ENCODE measurements at regions not wholly inside any gene's neighbourhood (a gene's known extent, or its start where the extent isn't known, plus 50 kb on each side); places are given as distances from the start of the nearest gene placed in this dataset.

DNA sequence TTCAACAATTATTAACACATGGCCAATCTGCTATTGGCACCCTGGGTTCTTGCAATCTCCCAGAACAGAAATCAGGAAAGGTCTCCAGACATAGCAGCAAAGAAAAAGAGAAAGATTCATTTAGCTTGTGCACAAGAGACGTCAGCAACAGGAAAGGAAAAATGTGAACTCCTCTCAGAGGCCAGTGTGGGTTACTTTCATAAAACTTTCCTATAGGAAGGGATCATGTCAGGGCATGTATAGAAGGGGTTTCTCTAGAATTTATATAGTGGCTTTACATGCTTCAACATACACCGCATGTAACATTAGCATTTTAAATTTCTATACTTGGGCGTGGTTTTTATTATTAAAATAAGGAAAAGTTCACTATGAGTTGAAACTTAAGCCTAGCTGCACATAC is 725.1 kb downstream of the SORCS1 start (continued):
- TF ChIP-seq, protein P1, sequence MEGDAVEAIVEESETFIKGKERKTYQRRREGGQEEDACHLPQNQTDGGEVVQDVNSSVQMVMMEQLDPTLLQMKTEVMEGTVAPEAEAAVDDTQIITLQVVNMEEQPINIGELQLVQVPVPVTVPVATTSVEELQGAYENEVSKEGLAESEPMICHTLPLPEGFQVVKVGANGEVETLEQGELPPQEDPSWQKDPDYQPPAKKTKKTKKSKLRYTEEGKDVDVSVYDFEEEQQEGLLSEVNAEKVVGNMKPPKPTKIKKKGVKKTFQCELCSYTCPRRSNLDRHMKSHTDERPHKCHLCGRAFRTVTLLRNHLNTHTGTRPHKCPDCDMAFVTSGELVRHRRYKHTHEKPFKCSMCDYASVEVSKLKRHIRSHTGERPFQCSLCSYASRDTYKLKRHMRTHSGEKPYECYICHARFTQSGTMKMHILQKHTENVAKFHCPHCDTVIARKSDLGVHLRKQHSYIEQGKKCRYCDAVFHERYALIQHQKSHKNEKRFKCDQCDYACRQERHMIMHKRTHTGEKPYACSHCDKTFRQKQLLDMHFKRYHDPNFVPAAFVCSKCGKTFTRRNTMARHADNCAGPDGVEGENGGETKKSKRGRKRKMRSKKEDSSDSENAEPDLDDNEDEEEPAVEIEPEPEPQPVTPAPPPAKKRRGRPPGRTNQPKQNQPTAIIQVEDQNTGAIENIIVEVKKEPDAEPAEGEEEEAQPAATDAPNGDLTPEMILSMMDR (IDR thresholded peaks at IDR 0.05), result no peak
- TF ChIP-seq, protein P2, sequence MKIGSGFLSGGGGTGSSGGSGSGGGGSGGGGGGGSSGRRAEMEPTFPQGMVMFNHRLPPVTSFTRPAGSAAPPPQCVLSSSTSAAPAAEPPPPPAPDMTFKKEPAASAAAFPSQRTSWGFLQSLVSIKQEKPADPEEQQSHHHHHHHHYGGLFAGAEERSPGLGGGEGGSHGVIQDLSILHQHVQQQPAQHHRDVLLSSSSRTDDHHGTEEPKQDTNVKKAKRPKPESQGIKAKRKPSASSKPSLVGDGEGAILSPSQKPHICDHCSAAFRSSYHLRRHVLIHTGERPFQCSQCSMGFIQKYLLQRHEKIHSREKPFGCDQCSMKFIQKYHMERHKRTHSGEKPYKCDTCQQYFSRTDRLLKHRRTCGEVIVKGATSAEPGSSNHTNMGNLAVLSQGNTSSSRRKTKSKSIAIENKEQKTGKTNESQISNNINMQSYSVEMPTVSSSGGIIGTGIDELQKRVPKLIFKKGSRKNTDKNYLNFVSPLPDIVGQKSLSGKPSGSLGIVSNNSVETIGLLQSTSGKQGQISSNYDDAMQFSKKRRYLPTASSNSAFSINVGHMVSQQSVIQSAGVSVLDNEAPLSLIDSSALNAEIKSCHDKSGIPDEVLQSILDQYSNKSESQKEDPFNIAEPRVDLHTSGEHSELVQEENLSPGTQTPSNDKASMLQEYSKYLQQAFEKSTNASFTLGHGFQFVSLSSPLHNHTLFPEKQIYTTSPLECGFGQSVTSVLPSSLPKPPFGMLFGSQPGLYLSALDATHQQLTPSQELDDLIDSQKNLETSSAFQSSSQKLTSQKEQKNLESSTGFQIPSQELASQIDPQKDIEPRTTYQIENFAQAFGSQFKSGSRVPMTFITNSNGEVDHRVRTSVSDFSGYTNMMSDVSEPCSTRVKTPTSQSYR (CRISPR knock-in tag; IDR thresholded peaks at IDR 0.05), result no peak
- no peak for TF ChIP-seq NFE2L1 (CRISPR knock-in tag; IDR thresholded peaks at IDR 0.05)
- TF ChIP-seq ZNF121 (CRISPR knock-in tag; IDR thresholded peaks at IDR 0.05), result no peak

DNA sequence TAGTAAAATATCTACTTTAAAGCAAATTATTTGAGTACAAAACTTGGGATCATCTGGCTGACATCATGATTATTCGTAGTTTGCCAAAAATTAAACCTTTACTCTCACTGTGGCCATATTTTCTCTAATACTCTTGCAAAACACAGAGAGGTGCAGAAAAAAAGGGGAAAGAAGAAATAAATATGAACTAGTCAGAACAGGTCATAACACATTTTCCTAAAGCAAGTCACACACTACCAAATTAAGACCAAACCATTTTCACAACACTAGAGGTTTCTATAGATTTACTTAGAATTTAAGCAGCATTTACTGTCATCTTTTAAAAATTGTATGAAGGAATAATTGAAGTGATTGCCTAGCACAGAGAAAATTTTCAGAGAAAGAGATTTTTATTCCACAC is 726.1 kb downstream of the SORCS1 start:
- CTCF ChIA-PET, result no interaction called here
- POLR2A ChIA-PET, result no interaction called here
- Mint-ChIP-seq H3K4me3 (no peak overlapping the region), H3K27me3 (ENCODE audit: low read depth) (no peaks in the 10 kb centered on the region), H3K27ac (no peak overlapping the region), H3K4me1 (no peaks in the 10 kb centered on the region), H3K9me3 (peaks cover 13% of the 10 kb centered on the region), H3K36me3 (no peaks in the 10 kb centered on the region)
- no peak for ATAC-seq
- no peak for DNase-seq (ENCODE audit: low spot score)
- TF ChIP-seq RORB (CRISPR knock-in tag; IDR thresholded peaks at IDR 0.05), result no peak
- TF ChIP-seq NFE2L1 (CRISPR knock-in tag; IDR thresholded peaks at IDR 0.05), result no peak
- TF ChIP-seq SMAD3 (CRISPR knock-in tag; IDR thresholded peaks at IDR 0.05; ENCODE audit: borderline replicate concordance), result no peak
- no peak for TF ChIP-seq TCF7 (CRISPR knock-in tag; IDR thresholded peaks at IDR 0.05; ENCODE audit: low read depth)
- no peak for TF ChIP-seq ZNF121 (CRISPR knock-in tag; IDR thresholded peaks at IDR 0.05)
- no peak for TF ChIP-seq JAZF1 (CRISPR knock-in tag; IDR thresholded peaks at IDR 0.05)
- no peak for TF ChIP-seq SOX15 (CRISPR knock-in tag; IDR thresholded peaks at IDR 0.05)
- TF ChIP-seq, protein P3, sequence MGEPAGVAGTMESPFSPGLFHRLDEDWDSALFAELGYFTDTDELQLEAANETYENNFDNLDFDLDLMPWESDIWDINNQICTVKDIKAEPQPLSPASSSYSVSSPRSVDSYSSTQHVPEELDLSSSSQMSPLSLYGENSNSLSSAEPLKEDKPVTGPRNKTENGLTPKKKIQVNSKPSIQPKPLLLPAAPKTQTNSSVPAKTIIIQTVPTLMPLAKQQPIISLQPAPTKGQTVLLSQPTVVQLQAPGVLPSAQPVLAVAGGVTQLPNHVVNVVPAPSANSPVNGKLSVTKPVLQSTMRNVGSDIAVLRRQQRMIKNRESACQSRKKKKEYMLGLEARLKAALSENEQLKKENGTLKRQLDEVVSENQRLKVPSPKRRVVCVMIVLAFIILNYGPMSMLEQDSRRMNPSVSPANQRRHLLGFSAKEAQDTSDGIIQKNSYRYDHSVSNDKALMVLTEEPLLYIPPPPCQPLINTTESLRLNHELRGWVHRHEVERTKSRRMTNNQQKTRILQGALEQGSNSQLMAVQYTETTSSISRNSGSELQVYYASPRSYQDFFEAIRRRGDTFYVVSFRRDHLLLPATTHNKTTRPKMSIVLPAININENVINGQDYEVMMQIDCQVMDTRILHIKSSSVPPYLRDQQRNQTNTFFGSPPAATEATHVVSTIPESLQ (CRISPR knock-in tag; IDR thresholded peaks at IDR 0.05), result no peak
- TF ChIP-seq TEAD1 (CRISPR knock-in tag; IDR thresholded peaks at IDR 0.05), result no peak
- TF ChIP-seq OVOL2 (CRISPR knock-in tag; IDR thresholded peaks at IDR 0.05; ENCODE audit: borderline replicate concordance), result no peak
- TF ChIP-seq FOXJ3 (CRISPR knock-in tag; IDR thresholded peaks at IDR 0.05; ENCODE audit: borderline replicate concordance), result no peak
- TF ChIP-seq, protein P4, sequence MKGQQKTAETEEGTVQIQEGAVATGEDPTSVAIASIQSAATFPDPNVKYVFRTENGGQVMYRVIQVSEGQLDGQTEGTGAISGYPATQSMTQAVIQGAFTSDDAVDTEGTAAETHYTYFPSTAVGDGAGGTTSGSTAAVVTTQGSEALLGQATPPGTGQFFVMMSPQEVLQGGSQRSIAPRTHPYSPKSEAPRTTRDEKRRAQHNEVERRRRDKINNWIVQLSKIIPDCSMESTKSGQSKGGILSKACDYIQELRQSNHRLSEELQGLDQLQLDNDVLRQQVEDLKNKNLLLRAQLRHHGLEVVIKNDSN (CRISPR knock-in tag; IDR thresholded peaks at IDR 0.05), result no peak
- TF ChIP-seq, protein P5, sequence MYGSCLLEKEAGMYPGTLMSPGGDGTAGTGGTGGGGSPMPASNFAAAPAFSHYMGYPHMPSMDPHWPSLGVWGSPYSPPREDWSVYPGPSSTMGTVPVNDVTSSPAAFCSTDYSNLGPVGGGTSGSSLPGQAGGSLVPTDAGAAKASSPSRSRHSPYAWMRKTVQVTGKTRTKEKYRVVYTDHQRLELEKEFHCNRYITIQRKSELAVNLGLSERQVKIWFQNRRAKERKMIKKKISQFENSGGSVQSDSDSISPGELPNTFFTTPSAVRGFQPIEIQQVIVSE (CRISPR knock-in tag; IDR thresholded peaks at IDR 0.05; ENCODE audit: borderline replicate concordance), result no peak
- TF ChIP-seq, protein P1 (IDR thresholded peaks at IDR 0.05), result no peak
- no peak for TF ChIP-seq SMAD4 (CRISPR knock-in tag; IDR thresholded peaks at IDR 0.05)
- TF ChIP-seq ZNF416 (CRISPR knock-in tag; IDR thresholded peaks at IDR 0.05), result no peak
- TF ChIP-seq NR2C2 (CRISPR knock-in tag; IDR thresholded peaks at IDR 0.05), result no peak
- no peak for TF ChIP-seq ZNF232 (CRISPR knock-in tag; IDR thresholded peaks at IDR 0.05)
